ENCODE measurements at regions not wholly inside any gene's neighbourhood (a gene's known extent, or its start where the extent isn't known, plus 50 kb on each side); places are given as distances from the start of the nearest gene placed in this dataset.

- TF ChIP-seq HMGXB4 (CRISPR knock-in tag; IDR thresholded peaks at IDR 0.05; ENCODE audit: borderline replicate concordance) (no peak), NFE2L2 (conservative IDR thresholded peaks at IDR 0.05; ENCODE audit: low read length) (no peak), REST (IDR thresholded peaks at IDR 0.05) (no peak), ZSCAN20 (CRISPR knock-in tag; IDR thresholded peaks at IDR 0.05) (no peak)
Observed at GRCh38 chrX:19291086-19291485, 52.6 kb upstream of the PDHA1 start (continued).

- no peaks in the 10 kb centered on the region for H3K9me3 ChIP-seq
- TF ChIP-seq POLR2AphosphoS2 (conservative IDR thresholded peaks at IDR 0.05; ENCODE audit: low read length) (no peak), USF2 (IDR thresholded peaks at IDR 0.05) (no peak), EP300 (IDR thresholded peaks at IDR 0.05) (no peak), CEBPB (IDR thresholded peaks at IDR 0.05) (no peak), PBX3 (IDR thresholded peaks at IDR 0.05) (no peak), TFCP2L1 (CRISPR knock-in tag; IDR thresholded peaks at IDR 0.05) (no peak), ESRRA (IDR thresholded peaks at IDR 0.05; ENCODE audit: borderline replicate concordance, low read length) (no peak), ZFP36 (IDR thresholded peaks at IDR 0.05; ENCODE audit: borderline replicate concordance, partially characterized antibody) (no peak), CHD4 (IDR thresholded peaks at IDR 0.05; ENCODE audit: borderline replicate concordance) (no peak), HMGXB4 (CRISPR knock-in tag; IDR thresholded peaks at IDR 0.05; ENCODE audit: borderline replicate concordance) (no peak), ZSCAN20 (CRISPR knock-in tag; IDR thresholded peaks at IDR 0.05) (no peak), SMC3 (IDR thresholded peaks at IDR 0.05) (no peak), MAX (IDR thresholded peaks at IDR 0.05) (no peak), RARB (CRISPR knock-in tag; IDR thresholded peaks at IDR 0.05) (no peak), JUNB (IDR thresholded peaks at IDR 0.05) (no peak), FOXS1 (CRISPR knock-in tag; IDR thresholded peaks at IDR 0.05) (no peak)
- no peak overlapping the region for H3K4me3 ChIP-seq
- H3K4me1 ChIP-seq = no peaks in the 10 kb centered on the region
- FAIRE-seq (no peak), ATAC-seq (no peak), DNase-seq (ENCODE audit: low read depth in 1 of 2, low spot score in 1 of 2) (no peak)
- POLR2A ChIA-PET = no interaction called here
- H3K4me2 ChIP-seq = no peak overlapping the region
- H3K27ac ChIP-seq = no peak overlapping the region
- 39% methylated on average over 6 of the region's 6 CpGs for WGBS (ENCODE audit: missing lambda C conversion rate)
- CTCF ChIA-PET = no interaction called here
Observed at GRCh38 chrX:19293606-19294325, 50.0 kb upstream of the PDHA1 start.
